ENCODE measurements at regions not wholly inside any gene's neighbourhood (a gene's known extent, or its start where the extent isn't known, plus 50 kb on each side); places are given as distances from the start of the nearest gene placed in this dataset.

- Histone ChIP-seq H3K27me3 (replicated peaks; ENCODE audit: insufficient read depth, low read length) (no peaks in the 10 kb centered on the region), H3K79me2 (ENCODE audit: low read length) (no peaks in the 10 kb centered on the region), H3K27ac (ENCODE audit: low read length) (no peak overlapping the region), H4K20me1 (ENCODE audit: insufficient read depth, low read length) (no peaks in the 10 kb centered on the region), H3K9me2 (replicated peaks; ENCODE audit: insufficient read depth, low read length) (no peaks in the 10 kb centered on the region), H3K4me1 (ENCODE audit: low read length) (no peaks in the 10 kb centered on the region), H3F3A (ENCODE audit: insufficient read depth, low read length) (no peaks in the 10 kb centered on the region), H3K9ac (ENCODE audit: low read length) (no peak overlapping the region), H3K9me3 (replicated peaks; ENCODE audit: insufficient read depth, low read length) (no peaks in the 10 kb centered on the region), H3K4me3 (ENCODE audit: low read length) (no peak overlapping the region), H3K4me2 (ENCODE audit: low read depth, low read length) (no peak overlapping the region), H3K36me3 (replicated peaks; ENCODE audit: insufficient read depth, low read length) (no peaks in the 10 kb centered on the region), H2AFZ (ENCODE audit: low read length) (no peak overlapping the region)
- no peak for TF ChIP-seq EZH2 (optimal IDR thresholded peaks at IDR 0.05; ENCODE audit: low read depth, low read length)
- no peak for TF ChIP-seq EZH2phosphoT487 (IDR thresholded peaks at IDR 0.05; ENCODE audit: low read length)
- DNase-seq, result no peak
These were observed 508.4 kb upstream of the SEMA6A start for GRCh38 chr5:117082977-117083376.

GRCh38 chr5:117077142-117077541, 502.5 kb upstream of the SEMA6A start:
- Histone ChIP-seq H3K9ac (ENCODE audit: low read length) (no peak overlapping the region), H3K4me3 (ENCODE audit: low read length) (no peak overlapping the region), H3K4me2 (ENCODE audit: low read depth, low read length) (no peak overlapping the region), H3K9me2 (replicated peaks; ENCODE audit: insufficient read depth, low read length) (no peaks in the 10 kb centered on the region), H3F3A (ENCODE audit: insufficient read depth, low read length) (no peaks in the 10 kb centered on the region), H3K36me3 (replicated peaks; ENCODE audit: insufficient read depth, low read length) (no peaks in the 10 kb centered on the region), H3K27me3 (replicated peaks; ENCODE audit: insufficient read depth, low read length) (no peaks in the 10 kb centered on the region), H3K9me3 (replicated peaks; ENCODE audit: insufficient read depth, low read length) (no peaks in the 10 kb centered on the region), H2AFZ (ENCODE audit: low read length) (no peak overlapping the region), H3K4me1 (ENCODE audit: low read length) (no peaks in the 10 kb centered on the region), H3K27ac (ENCODE audit: low read length) (no peak overlapping the region), H4K20me1 (ENCODE audit: insufficient read depth, low read length) (no peaks in the 10 kb centered on the region), H3K79me2 (ENCODE audit: low read length) (no peaks in the 10 kb centered on the region)
- DNase-seq, result peak; percentile 16
- TF ChIP-seq, protein P1, sequence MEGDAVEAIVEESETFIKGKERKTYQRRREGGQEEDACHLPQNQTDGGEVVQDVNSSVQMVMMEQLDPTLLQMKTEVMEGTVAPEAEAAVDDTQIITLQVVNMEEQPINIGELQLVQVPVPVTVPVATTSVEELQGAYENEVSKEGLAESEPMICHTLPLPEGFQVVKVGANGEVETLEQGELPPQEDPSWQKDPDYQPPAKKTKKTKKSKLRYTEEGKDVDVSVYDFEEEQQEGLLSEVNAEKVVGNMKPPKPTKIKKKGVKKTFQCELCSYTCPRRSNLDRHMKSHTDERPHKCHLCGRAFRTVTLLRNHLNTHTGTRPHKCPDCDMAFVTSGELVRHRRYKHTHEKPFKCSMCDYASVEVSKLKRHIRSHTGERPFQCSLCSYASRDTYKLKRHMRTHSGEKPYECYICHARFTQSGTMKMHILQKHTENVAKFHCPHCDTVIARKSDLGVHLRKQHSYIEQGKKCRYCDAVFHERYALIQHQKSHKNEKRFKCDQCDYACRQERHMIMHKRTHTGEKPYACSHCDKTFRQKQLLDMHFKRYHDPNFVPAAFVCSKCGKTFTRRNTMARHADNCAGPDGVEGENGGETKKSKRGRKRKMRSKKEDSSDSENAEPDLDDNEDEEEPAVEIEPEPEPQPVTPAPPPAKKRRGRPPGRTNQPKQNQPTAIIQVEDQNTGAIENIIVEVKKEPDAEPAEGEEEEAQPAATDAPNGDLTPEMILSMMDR (IDR thresholded peaks at IDR 0.05; ENCODE audit: low read length), result peak; percentile 54
- TF ChIP-seq EZH2 (optimal IDR thresholded peaks at IDR 0.05; ENCODE audit: low read depth, low read length), result no peak

- no peak for TF ChIP-seq EZH2phosphoT487 (IDR thresholded peaks at IDR 0.05; ENCODE audit: low read length)
- H3K79me2 ChIP-seq (ENCODE audit: low read length), result no peaks in the 10 kb centered on the region
- no peak for DNase-seq
These were observed 497.8 kb upstream of the SEMA6A start for GRCh38 chr5:117072439-117072838.

GRCh38 chr5:117065800-117066199, 491.2 kb upstream of the SEMA6A start:
- H3K79me2 ChIP-seq (ENCODE audit: low read length), result no peaks in the 10 kb centered on the region
- no peaks in the 10 kb centered on the region for H3F3A ChIP-seq (ENCODE audit: insufficient read depth, low read length)
- no peak for TF ChIP-seq EZH2 (optimal IDR thresholded peaks at IDR 0.05; ENCODE audit: low read depth, low read length)
- no peak for TF ChIP-seq EZH2phosphoT487 (IDR thresholded peaks at IDR 0.05; ENCODE audit: low read length)
- TF ChIP-seq, protein P1 (IDR thresholded peaks at IDR 0.05; ENCODE audit: low read length), result no peak
- no peak for DNase-seq
- H3K36me3 ChIP-seq (replicated peaks; ENCODE audit: insufficient read depth, low read length), result no peaks in the 10 kb centered on the region
- H3K9me2 ChIP-seq (replicated peaks; ENCODE audit: insufficient read depth, low read length), result no peaks in the 10 kb centered on the region
- no peak overlapping the region for H3K4me2 ChIP-seq (ENCODE audit: low read depth, low read length)
- H3K9ac ChIP-seq (ENCODE audit: low read length), result no peak overlapping the region
- no peaks in the 10 kb centered on the region for H4K20me1 ChIP-seq (ENCODE audit: insufficient read depth, low read length)
- H2AFZ ChIP-seq (ENCODE audit: low read length), result no peak overlapping the region
- H3K4me1 ChIP-seq (ENCODE audit: low read length), result no peaks in the 10 kb centered on the region
- H3K27me3 ChIP-seq (replicated peaks; ENCODE audit: insufficient read depth, low read length), result no peaks in the 10 kb centered on the region
- H3K4me3 ChIP-seq (ENCODE audit: low read length), result no peak overlapping the region
- no peak overlapping the region for H3K27ac ChIP-seq (ENCODE audit: low read length)
- H3K9me3 ChIP-seq (replicated peaks; ENCODE audit: insufficient read depth, low read length), result no peaks in the 10 kb centered on the region

More at GRCh38 chr5:117072439-117072838, 497.8 kb upstream of the SEMA6A start:
- Histone ChIP-seq H3F3A (ENCODE audit: insufficient read depth, low read length) (no peaks in the 10 kb centered on the region), H3K4me3 (ENCODE audit: low read length) (no peak overlapping the region), H3K9me3 (replicated peaks; ENCODE audit: insufficient read depth, low read length) (no peaks in the 10 kb centered on the region), H3K27ac (ENCODE audit: low read length) (no peak overlapping the region), H3K9ac (ENCODE audit: low read length) (no peak overlapping the region), H3K4me1 (ENCODE audit: low read length) (no peaks in the 10 kb centered on the region), H3K9me2 (replicated peaks; ENCODE audit: insufficient read depth, low read length) (no peaks in the 10 kb centered on the region), H3K27me3 (replicated peaks; ENCODE audit: insufficient read depth, low read length) (no peaks in the 10 kb centered on the region), H4K20me1 (ENCODE audit: insufficient read depth, low read length) (no peaks in the 10 kb centered on the region), H3K36me3 (replicated peaks; ENCODE audit: insufficient read depth, low read length) (no peaks in the 10 kb centered on the region), H3K4me2 (ENCODE audit: low read depth, low read length) (no peak overlapping the region), H2AFZ (ENCODE audit: low read length) (no peak overlapping the region)
